ENCODE measurements at regions not wholly inside any gene's neighbourhood (a gene's known extent, or its start where the extent isn't known, plus 50 kb on each side); places are given as distances from the start of the nearest gene placed in this dataset.

DNA sequence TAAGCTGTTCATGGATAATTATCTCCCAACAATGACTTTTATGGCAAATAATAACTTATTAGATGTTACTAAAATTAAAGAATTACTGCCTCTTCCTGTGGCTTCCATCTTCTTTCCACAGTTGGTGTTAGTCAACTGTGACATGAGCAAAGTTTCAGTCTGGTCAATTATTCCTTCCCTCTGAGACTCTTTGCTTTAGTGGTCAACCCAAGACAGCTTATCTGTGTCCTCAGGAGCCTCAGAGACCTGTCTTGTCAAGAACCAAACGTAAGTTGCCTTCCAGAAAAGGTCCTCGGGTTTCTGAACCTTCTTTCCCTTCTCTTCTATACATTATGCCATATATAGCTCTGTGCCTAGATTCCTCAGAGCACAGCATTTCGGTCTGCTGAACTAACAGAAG is 263.2 kb upstream of the ZP4 start:
- TF ChIP-seq, protein P1, sequence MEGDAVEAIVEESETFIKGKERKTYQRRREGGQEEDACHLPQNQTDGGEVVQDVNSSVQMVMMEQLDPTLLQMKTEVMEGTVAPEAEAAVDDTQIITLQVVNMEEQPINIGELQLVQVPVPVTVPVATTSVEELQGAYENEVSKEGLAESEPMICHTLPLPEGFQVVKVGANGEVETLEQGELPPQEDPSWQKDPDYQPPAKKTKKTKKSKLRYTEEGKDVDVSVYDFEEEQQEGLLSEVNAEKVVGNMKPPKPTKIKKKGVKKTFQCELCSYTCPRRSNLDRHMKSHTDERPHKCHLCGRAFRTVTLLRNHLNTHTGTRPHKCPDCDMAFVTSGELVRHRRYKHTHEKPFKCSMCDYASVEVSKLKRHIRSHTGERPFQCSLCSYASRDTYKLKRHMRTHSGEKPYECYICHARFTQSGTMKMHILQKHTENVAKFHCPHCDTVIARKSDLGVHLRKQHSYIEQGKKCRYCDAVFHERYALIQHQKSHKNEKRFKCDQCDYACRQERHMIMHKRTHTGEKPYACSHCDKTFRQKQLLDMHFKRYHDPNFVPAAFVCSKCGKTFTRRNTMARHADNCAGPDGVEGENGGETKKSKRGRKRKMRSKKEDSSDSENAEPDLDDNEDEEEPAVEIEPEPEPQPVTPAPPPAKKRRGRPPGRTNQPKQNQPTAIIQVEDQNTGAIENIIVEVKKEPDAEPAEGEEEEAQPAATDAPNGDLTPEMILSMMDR (IDR thresholded peaks at IDR 0.05; ENCODE audit: insufficient read depth, low read depth, low read length), result no peak
- no peak overlapping the region for H3K4me3 ChIP-seq (ENCODE audit: low read depth, low read length)
- DNase-seq (ENCODE audit: low read depth), result no peak

DNA sequence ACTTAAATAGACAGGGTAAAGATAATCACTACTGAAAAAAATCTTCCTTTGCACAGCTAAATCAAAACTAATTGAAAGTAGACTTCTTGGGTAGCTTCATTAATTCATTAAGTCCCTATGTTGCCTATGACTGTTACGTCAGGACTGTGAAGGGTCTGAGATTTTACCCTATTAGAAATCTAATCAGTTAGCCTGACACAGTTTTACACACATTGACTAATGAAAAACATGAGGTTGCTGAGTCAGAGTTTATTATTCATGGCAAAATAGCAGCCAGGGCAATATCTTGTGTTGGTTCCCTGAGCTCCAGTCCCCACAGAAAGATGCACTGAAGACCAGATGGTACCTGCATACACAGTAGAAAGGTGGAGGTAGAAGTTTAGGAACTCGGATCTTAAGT is 262.5 kb upstream of the ZP4 start:
- H3K4me3 ChIP-seq (ENCODE audit: low read depth, low read length), result no peak overlapping the region
- TF ChIP-seq, protein P1 (IDR thresholded peaks at IDR 0.05; ENCODE audit: insufficient read depth, low read depth, low read length), result no peak
- DNase-seq (ENCODE audit: low read depth), result no peak

DNA sequence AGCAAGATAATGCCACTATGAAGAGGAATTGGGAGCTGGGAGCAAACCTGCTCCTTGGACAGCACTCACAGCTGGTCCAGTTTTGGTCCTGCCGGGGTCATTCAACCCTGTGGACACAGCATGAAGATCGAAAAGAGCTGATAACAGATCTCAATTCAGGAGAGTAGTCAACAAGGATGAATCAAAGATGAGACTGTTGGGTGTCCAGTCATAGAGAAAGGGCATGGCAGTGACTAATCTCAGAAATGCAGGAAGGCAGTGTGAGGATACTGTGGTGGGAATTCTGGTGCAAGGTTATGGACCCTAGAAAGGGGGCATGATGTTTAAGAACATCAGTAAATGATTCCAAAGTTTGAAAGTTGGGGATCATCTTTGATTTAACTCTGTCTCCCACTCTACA is 261.4 kb upstream of the ZP4 start:
- no peak for DNase-seq (ENCODE audit: low read depth)
- H3K4me3 ChIP-seq (ENCODE audit: low read depth, low read length), result no peak overlapping the region
- TF ChIP-seq, protein P1 (IDR thresholded peaks at IDR 0.05; ENCODE audit: insufficient read depth, low read depth, low read length), result no peak

DNA sequence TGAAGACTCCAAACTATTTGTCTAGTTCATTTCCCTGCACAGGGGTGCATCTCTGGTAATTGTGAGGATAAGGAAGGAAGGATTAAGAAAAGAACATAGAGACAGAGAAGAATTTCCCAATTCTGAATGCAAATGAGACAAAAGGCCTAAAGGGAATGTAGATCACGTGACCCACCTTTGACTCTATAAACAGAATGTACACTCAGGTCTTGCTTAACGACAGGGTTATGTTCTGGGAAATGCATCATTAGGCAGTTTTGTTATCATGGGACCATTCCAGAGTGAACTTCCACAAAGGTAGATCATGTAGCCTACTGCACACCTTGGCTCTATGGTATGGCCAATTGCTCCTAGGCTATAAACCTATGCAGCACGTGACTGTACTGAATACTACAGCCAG is 252.3 kb upstream of the ZP4 start:
- H3K4me3 ChIP-seq (ENCODE audit: low read depth, low read length), result no peak overlapping the region
- DNase-seq (ENCODE audit: low read depth), result no peak
- TF ChIP-seq, protein P1 (IDR thresholded peaks at IDR 0.05; ENCODE audit: insufficient read depth, low read depth, low read length), result no peak

DNA sequence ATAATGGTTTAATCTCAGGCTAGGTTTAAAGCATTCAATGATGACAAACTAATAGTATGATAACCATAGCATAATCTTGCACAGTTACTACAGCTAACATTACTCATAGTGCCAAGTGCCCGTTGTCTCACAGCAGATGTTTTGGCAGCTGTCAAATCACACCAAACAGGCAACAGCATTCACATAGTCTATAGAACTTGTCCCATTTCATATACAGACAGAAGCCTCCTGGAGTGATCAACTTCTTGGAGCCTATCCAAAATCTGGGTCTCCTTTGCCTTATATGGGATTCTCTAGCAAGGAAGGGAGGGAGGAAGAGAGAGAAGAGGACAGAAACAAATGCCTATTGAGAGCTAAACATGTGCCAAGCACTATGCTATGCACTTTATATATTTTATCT is 250.6 kb upstream of the ZP4 start:
- TF ChIP-seq, protein P1 (IDR thresholded peaks at IDR 0.05; ENCODE audit: insufficient read depth, low read depth, low read length), result no peak
- H3K4me3 ChIP-seq (ENCODE audit: low read depth, low read length), result no peak overlapping the region
- no peak for DNase-seq (ENCODE audit: low read depth)

DNA sequence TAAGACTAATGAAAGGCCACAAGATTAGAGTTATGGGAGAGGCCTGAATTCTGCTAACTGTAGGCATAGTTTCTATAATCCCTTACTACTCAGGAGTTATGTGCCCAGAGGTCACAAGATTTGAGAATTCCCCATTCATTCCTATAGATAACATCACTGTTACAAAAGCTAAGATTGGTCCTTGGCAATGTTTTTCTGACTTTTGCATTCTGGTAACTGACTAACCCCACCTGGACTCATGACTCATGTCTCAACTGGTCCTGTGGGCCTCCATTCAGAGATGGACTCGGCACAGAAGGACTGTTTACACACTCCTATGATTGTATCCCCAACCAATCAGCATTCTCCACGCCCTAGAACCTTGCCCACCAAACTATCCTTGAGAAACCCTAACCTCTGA is 249.0 kb upstream of the ZP4 start:
- TF ChIP-seq, protein P1 (IDR thresholded peaks at IDR 0.05; ENCODE audit: insufficient read depth, low read depth, low read length), result no peak
- H3K4me3 ChIP-seq (ENCODE audit: low read depth, low read length), result no peak overlapping the region
- no peak for DNase-seq (ENCODE audit: low read depth)

DNA sequence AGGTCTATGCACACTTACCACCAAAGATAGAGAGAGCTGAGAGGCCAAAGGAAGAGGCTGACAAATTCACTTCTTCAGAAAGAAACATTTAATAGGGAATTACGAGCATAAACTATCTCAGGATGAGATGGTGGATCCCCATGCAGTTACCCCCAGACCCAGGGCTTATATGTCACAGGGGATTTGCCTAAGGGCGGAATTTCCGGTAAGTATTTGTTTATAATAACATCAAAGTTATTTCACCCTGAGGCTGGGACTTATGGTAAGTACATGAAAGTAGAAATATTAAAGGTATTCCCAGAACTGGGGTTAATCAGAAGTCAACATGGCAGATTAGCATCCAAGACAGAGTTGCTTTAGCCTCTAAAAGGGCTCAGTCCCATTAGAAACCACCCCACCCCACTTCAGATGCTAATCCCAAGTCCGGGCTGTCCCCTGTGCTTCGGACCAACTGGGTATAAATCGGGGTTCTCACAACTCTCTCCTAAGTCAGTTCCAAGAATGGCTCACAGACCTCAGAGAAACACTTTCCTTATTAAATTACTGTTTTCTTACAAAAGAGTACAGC is 247.4 kb upstream of the ZP4 start:
- TF ChIP-seq, protein P1 (IDR thresholded peaks at IDR 0.05; ENCODE audit: insufficient read depth, low read depth, low read length), result no peak
- H3K4me3 ChIP-seq (ENCODE audit: low read depth, low read length), result no peak overlapping the region
- no peak for DNase-seq (ENCODE audit: low read depth)
